Ovary (tissue), 7 donors: ENCODE measurements at regions not wholly inside any gene's neighbourhood (a gene's known extent, or its start where the extent isn't known, plus 50 kb on each side); places are given as distances from the start of the nearest gene placed in this dataset.

ENCODE experiments used
- DNase-seq, 5 donors: peaks; one replicate each; pipeline ENCODE4 v3.0.0-alpha.2; 2019 to 2020
- H3K27ac ChIP-seq, 2 donors: fragments of 200-600 bp; one replicate each; pipeline versions ENCODE4 v1.5.1 to v1.8.0; 2019 to 2022
- H3K27me3 ChIP-seq: fragments of 200-600 bp; one replicate; pipeline ENCODE4 v1.8.0; 2022
- H3K36me3 ChIP-seq: fragments of 200-600 bp; sonication (generic); one replicate; pipeline ENCODE4 v1.5.1; 2019
- H3K4me1 ChIP-seq: one replicate; pipeline ENCODE4 v1.8.1; 2013; ENCODE audit warnings: mild to moderate bottlenecking, moderate library complexity; ENCODE audit not compliant: insufficient read depth
- H3K4me3 ChIP-seq: fragments of 200-600 bp; sonication (generic); one replicate; pipeline ENCODE4 v1.5.1; 2017
- H3K9me3 ChIP-seq, 2 donors: fragments of 200-600 bp in 1 of 2; sonication (generic) in 1 of 2; one replicate each; pipeline versions ENCODE4 v1.5.1 to v1.8.1; 2013 to 2019; ENCODE audit warnings: mild to moderate bottlenecking in 1 of 2, moderate library complexity in 1 of 2
- CTCF ChIP-seq, 3 donors: fragments of 450-650 bp in 2 of 3; fragments of 200-600 bp in 1 of 3; IDR thresholded peaks; one replicate each; pipeline versions ENCODE4 v1.5.1 to v1.8.0; 2016 to 2022; ENCODE audit warnings: antibody characterized with exemption in 3 of 3, mild to moderate bottlenecking in 1 of 3
- EP300 ChIP-seq: sonication (generic); formaldehyde crosslinking; IDR thresholded peaks from one replicate; pipeline ENCODE4 v1.6.1; 2017; ENCODE audit warnings: antibody characterized with exemption
- POLR2A ChIP-seq: fragments of 450-650 bp; IDR thresholded peaks from one replicate; pipeline ENCODE4 v1.6.1; 2017; ENCODE audit warnings: antibody characterized with exemption, mild to moderate bottlenecking, moderate library complexity
- whole genome bisulfite sequencing, 3 donors: extraction: QIAGEN DNeasy Blood & Tissue Kit in 1 of 3; methylation state at CpG; one replicate each; pipeline versions ENCODE4 v1.1.5 to v1.1.7; 2013 to 2017; 5-methylcytosine and 5-hydroxymethylcytosine counted together
- intact Hi-C, 4 donors: fragments of 100-400 bp; cut with DNase I; formaldehyde crosslinking; loops; one replicate each; pipeline versions ENCODE4 v1.11.0 to v1.15.1; 2022 to 2023
- donor health status: DM: no; HTN: no; CAD: no; lungs with moderate emphysema.
- donor health status: DM: no; HTN: no; CAD: no.
- donor health status: Bipolar disorder and iron deficiency.
- donor health status: DM: no; HTN: no; CAD: no.
- donor health status: DM: yes; HTN: yes; CAD: no.

- Histone ChIP-seq H3K27ac (no peak overlapping the region), H3K4me1 (no peaks in the 10 kb centered on the region), H3K9me3 (no peaks in the 10 kb centered on the region), H3K4me3 (no peak overlapping the region), H3K36me3 (no peaks in the 10 kb centered on the region), H3K27me3 (no peaks in the 10 kb centered on the region)
- intact Hi-C loops, result no loop called here
- no peak for DNase-seq
- WGBS, 3 donors, result 81 to 84% (median 83%) methylated on average over 1 of the region's 1 CpG
- no peak for TF ChIP-seq POLR2A
- TF ChIP-seq EP300, result no peak
- no peak for TF ChIP-seq CTCF (IDR thresholded peaks at IDR 0.05)
These were observed 380.1 kb upstream of the TMEM132C start for GRCh38 chr12:127886827-127887226.

DNA sequence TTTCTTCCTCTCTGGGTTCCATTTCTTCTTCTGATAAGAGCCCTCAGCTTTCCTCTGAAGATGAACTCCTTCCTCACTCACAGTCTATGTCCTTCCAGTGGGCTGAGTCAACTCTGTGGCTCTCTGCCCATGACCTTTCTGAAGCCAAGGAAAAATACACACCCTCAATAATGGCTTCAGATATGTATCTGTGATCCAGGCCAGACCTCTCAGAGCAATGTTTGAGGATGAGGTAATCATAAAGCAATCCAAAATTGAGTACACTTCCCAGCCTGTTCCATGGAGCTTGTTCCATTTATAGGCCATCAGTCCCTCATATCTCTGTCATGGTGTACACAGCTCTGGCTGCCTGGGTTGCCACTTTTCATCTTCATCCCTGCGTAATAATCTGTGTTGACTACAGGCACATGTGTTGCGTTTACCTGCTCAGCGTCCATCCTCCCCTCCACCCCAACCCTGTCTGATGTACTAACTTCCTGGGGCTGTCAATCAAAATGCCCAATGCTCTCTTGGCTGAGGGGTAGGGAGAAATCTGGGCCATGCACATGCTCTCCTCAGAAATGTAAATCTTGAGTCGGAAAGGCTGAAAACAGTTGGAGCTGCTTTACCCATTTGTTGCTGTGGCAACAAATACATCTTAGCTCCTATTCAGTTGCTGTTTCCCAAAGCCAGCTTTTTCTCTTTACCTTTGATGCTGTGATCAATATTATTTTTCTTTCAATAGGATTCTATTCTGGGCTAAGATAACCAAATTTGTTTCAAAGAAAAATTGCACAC lies 377.8 kb upstream of the TMEM132C start:
- Histone ChIP-seq H3K4me3 (no peak overlapping the region), H3K27ac (no peak overlapping the region), H3K27me3 (no peaks in the 10 kb centered on the region), H3K4me1 (no peaks in the 10 kb centered on the region), H3K36me3 (no peaks in the 10 kb centered on the region), H3K9me3 (no peaks in the 10 kb centered on the region)
- 77 to 92% (median 91%) methylated on average over 4 of the region's 4 CpGs for WGBS, 3 donors
- intact Hi-C loops, result no loop called here
- TF ChIP-seq CTCF (IDR thresholded peaks at IDR 0.05) (no peak), POLR2A (no peak), EP300 (no peak)
- no peak for DNase-seq

GRCh38 chr12:127893895-127894609 lies 372.9 kb upstream of the TMEM132C start:
- H3K27me3 ChIP-seq, result no peaks in the 10 kb centered on the region
- intact Hi-C loops, result no loop called here
- TF ChIP-seq EP300 (no peak), CTCF (IDR thresholded peaks at IDR 0.05) (no peak), POLR2A (no peak)
- H3K4me3 ChIP-seq, result no peak overlapping the region
- no peaks in the 10 kb centered on the region for H3K36me3 ChIP-seq
- WGBS, 3 donors, result 62 to 67% (median 66%) methylated on average over 8 of the region's 8 CpGs
- DNase-seq, result no peak
- H3K27ac ChIP-seq, result no peak overlapping the region
- no peaks in the 10 kb centered on the region for H3K4me1 ChIP-seq
- no peaks in the 10 kb centered on the region for H3K9me3 ChIP-seq

DNA sequence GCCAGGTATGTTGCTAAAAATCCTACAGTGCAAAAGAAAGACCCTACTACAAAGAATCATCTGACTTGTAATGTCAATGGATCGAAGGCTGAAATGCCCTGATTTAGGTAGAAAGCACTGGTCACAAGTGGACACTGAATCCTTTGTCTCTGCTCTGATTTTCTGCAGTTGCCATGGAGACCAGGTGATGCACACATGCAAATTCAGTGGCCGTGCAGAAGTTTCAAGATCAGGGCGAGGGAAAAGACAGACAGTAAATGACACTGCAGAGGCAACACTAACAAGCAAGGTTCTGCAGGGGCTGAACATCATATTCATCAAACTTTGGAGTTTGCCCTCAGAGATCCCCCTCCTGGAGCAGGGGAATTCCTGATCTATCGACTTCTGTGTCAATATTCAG lies 370.3 kb upstream of the TMEM132C start:
- WGBS, 3 donors, result 72 to 73% (median 73%) methylated on average over 4 of the region's 4 CpGs
- Histone ChIP-seq H3K27ac (no peak overlapping the region), H3K36me3 (no peaks in the 10 kb centered on the region), H3K4me1 (no peaks in the 10 kb centered on the region), H3K9me3 (no peaks in the 10 kb centered on the region), H3K4me3 (no peak overlapping the region), H3K27me3 (no peaks in the 10 kb centered on the region)
- DNase-seq, result no peak
- intact Hi-C loops, result no loop called here
- TF ChIP-seq POLR2A (no peak), EP300 (no peak), CTCF (IDR thresholded peaks at IDR 0.05) (no peak)
